ENCODE measurements at regions not wholly inside any gene's neighbourhood (a gene's known extent, or its start where the extent isn't known, plus 50 kb on each side); places are given as distances from the start of the nearest gene placed in this dataset.

DNA sequence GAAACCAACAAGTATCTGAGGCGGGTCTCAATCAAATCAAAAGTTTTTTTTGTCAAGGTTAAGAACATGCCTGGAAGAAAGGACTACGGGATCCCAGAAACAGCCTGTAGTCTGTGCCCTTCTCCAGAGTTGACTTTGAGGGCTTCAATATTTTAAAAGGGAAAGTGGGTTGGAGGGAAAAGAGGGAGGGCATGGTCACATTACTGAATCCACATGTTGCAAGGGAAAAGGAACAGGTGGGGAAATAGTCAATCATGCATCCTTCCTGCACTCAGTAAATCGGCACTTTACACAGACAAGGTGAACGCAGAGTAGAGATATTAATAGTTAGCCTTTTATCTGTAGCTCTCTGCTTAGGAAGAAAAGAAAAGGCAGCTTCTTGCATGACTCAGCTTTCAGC, 808.5 kb downstream of the UQCRFS1 start:
- TF ChIP-seq SPI1 (IDR thresholded peaks at IDR 0.05; ENCODE audit: borderline replicate concordance, low read depth) = no peak
- no peak overlapping the region for H3K27ac ChIP-seq (replicated peaks)

DNA sequence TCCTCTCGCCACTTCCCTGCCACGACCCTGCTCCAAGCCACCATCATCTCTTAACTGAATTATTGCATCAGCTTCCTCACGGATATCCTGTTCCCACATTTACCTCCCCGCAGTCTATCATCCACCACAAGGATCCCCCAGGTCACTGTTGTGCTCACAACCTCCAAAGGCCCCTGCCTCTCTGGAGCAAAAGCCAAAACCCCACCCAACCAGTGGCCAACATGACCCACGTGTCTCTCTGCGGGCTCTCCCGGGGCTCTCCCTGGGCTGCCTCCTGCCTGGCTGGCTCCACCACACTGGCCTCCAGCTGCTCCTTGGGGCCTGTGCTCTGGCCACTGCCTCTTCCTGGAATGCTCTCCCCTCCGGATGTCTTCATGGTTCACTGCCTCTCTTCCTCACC, 809.3 kb downstream of the UQCRFS1 start:
- H3K27ac ChIP-seq (replicated peaks) = no peak overlapping the region
- TF ChIP-seq POLR2AphosphoS5 (IDR thresholded peaks at IDR 0.05; ENCODE audit: low read depth) (no peak), GABPA (IDR thresholded peaks at IDR 0.05; ENCODE audit: low read depth) (no peak), SPI1 (IDR thresholded peaks at IDR 0.05; ENCODE audit: borderline replicate concordance, low read depth) (no peak)
- TF ChIP-seq, protein P1, sequence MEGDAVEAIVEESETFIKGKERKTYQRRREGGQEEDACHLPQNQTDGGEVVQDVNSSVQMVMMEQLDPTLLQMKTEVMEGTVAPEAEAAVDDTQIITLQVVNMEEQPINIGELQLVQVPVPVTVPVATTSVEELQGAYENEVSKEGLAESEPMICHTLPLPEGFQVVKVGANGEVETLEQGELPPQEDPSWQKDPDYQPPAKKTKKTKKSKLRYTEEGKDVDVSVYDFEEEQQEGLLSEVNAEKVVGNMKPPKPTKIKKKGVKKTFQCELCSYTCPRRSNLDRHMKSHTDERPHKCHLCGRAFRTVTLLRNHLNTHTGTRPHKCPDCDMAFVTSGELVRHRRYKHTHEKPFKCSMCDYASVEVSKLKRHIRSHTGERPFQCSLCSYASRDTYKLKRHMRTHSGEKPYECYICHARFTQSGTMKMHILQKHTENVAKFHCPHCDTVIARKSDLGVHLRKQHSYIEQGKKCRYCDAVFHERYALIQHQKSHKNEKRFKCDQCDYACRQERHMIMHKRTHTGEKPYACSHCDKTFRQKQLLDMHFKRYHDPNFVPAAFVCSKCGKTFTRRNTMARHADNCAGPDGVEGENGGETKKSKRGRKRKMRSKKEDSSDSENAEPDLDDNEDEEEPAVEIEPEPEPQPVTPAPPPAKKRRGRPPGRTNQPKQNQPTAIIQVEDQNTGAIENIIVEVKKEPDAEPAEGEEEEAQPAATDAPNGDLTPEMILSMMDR (IDR thresholded peaks at IDR 0.05; ENCODE audit: insufficient read depth, low read length) = no peak
- TF ChIP-seq, protein P2, sequence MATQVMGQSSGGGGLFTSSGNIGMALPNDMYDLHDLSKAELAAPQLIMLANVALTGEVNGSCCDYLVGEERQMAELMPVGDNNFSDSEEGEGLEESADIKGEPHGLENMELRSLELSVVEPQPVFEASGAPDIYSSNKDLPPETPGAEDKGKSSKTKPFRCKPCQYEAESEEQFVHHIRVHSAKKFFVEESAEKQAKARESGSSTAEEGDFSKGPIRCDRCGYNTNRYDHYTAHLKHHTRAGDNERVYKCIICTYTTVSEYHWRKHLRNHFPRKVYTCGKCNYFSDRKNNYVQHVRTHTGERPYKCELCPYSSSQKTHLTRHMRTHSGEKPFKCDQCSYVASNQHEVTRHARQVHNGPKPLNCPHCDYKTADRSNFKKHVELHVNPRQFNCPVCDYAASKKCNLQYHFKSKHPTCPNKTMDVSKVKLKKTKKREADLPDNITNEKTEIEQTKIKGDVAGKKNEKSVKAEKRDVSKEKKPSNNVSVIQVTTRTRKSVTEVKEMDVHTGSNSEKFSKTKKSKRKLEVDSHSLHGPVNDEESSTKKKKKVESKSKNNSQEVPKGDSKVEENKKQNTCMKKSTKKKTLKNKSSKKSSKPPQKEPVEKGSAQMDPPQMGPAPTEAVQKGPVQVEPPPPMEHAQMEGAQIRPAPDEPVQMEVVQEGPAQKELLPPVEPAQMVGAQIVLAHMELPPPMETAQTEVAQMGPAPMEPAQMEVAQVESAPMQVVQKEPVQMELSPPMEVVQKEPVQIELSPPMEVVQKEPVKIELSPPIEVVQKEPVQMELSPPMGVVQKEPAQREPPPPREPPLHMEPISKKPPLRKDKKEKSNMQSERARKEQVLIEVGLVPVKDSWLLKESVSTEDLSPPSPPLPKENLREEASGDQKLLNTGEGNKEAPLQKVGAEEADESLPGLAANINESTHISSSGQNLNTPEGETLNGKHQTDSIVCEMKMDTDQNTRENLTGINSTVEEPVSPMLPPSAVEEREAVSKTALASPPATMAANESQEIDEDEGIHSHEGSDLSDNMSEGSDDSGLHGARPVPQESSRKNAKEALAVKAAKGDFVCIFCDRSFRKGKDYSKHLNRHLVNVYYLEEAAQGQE (IDR thresholded peaks at IDR 0.05; ENCODE audit: insufficient replicate concordance, low read depth) = no peak

More for the DNA sequence above, 808.5 kb downstream of the UQCRFS1 start:
- Histone ChIP-seq H3K27me3 (ENCODE audit: insufficient read depth, poor library complexity, severe bottlenecking) (no peaks in the 10 kb centered on the region), H3K4me3 (replicated peaks; ENCODE audit: insufficient read depth, low read length) (no peak overlapping the region)
- DNase-seq (ENCODE audit: low read depth in 1 of 2, low spot score in 1 of 2) = no peak

DNA sequence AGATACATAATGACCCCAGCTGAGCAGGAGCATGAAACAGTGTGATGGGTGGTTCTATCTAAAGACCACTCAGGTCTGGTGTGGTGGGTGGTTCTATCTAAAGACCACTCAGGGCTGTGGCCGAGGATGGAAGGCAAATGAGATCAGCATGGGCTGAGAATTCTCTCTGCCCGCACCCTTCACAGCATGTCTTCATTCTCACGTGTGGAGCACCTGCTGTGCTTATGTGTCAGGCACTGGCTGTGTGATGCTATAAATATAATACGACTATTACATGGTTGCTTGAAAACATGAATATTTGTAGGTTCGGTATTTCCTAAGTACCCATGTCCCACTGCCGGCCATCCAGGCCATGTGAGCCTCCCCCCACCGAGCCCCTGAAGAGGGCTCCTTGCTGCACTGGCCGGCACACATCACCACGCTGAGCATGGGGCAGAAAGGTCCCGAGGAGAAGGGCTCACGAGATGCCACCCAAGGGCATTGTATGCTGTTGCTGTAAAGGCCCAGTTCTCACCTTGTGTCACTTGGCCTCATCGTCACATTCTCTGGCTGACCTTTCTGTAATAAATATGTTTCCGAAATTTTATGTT, 810.2 kb downstream of the UQCRFS1 start:
- TF ChIP-seq, protein P1 (IDR thresholded peaks at IDR 0.05; ENCODE audit: insufficient read depth, low read length) = no peak
- no peak for TF ChIP-seq GABPA (IDR thresholded peaks at IDR 0.05; ENCODE audit: low read depth)
- TF ChIP-seq POLR2AphosphoS5 (IDR thresholded peaks at IDR 0.05; ENCODE audit: low read depth) = no peak
- TF ChIP-seq, protein P2 (IDR thresholded peaks at IDR 0.05; ENCODE audit: insufficient replicate concordance, low read depth) = no peak
- no peak for TF ChIP-seq SPI1 (IDR thresholded peaks at IDR 0.05; ENCODE audit: borderline replicate concordance, low read depth)
- DNase-seq (ENCODE audit: low read depth in 1 of 2, low spot score in 1 of 2) = no peak
- no peak overlapping the region for H3K4me3 ChIP-seq (replicated peaks; ENCODE audit: insufficient read depth, low read length)
- H3K27ac ChIP-seq (replicated peaks) = no peak overlapping the region
- H3K27me3 ChIP-seq (ENCODE audit: insufficient read depth, poor library complexity, severe bottlenecking) = no peaks in the 10 kb centered on the region

More for the DNA sequence above, 809.3 kb downstream of the UQCRFS1 start:
- H3K4me3 ChIP-seq (replicated peaks; ENCODE audit: insufficient read depth, low read length) = no peak overlapping the region
- no peaks in the 10 kb centered on the region for H3K27me3 ChIP-seq (ENCODE audit: insufficient read depth, poor library complexity, severe bottlenecking)
- DNase-seq (ENCODE audit: low read depth in 1 of 2, low spot score in 1 of 2) = no peak

DNA sequence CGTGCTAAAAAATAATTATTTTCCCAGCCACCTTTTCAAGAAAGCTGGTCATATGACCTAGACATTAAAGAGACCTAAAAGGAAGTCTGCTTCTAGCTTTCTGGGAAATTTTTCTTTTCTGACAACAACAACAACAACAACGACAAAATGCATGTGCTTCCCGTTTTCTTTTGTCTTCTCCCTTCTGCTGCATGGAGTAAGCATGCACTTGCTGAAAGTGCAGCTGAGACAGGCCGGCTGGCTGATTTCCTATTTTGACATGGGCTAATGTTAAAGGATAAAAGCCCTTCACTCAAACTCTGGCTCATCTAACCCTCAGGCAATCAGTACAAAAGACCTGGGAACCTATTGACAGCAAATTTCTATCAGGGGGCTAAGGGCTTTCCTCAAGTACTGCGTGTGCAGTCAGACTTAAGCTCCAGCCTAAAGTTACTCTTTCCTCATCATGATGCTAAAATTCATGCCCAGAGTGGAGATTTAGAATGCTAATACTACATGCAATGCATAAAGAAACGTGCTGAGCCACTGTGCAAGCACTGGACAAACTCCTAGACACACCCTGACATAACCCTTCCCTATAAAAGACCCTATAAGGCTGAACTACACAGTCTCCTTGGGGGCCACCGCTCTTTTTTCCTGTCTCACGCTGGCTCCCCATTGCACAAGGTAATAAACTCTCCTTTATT, 811.1 kb downstream of the UQCRFS1 start:
- DNase-seq (ENCODE audit: low read depth in 1 of 2, low spot score in 1 of 2) = no peak
- TF ChIP-seq GABPA (IDR thresholded peaks at IDR 0.05; ENCODE audit: low read depth) = no peak
- no peak overlapping the region for H3K4me3 ChIP-seq (replicated peaks; ENCODE audit: insufficient read depth, low read length)
- no peaks in the 10 kb centered on the region for H3K27me3 ChIP-seq (ENCODE audit: insufficient read depth, poor library complexity, severe bottlenecking)
- H3K27ac ChIP-seq (replicated peaks) = no peak overlapping the region
